ENCODE measurements at regions not wholly inside any gene's neighbourhood (a gene's known extent, or its start where the extent isn't known, plus 50 kb on each side); places are given as distances from the start of the nearest gene placed in this dataset.

- DNase-seq (no peak), ATAC-seq (replicated peaks in 1 of 4) (no peak)
- CTCF ChIA-PET = no interaction called here
- Mint-ChIP-seq H3K27me3 (no peaks in the 10 kb centered on the region), H3K9me3 (peaks cover 0 to 2% (median 0%) of the 10 kb centered on the region in 3 donors), H3K4me1 (no peaks in the 10 kb centered on the region), H3K27ac (no peak overlapping the region), H3K4me3 (no peak overlapping the region), H3K36me3 (no peaks in the 10 kb centered on the region)
- no peak overlapping the region for H3K27ac ChIP-seq (ENCODE audit: low read length)
- H3K9me3 ChIP-seq = no peaks in the 10 kb centered on the region
- WGBS (ENCODE audit: insufficient coverage) = no CpG with 5 or more reads among the region's 1 CpG
- no peaks in the 10 kb centered on the region for H3K36me3 ChIP-seq (ENCODE audit: control insufficient read depth in 2 of 2, extremely low read depth in 1 of 2, insufficient read depth in 1 of 2, low read length in 1 of 2)
- no peaks in the 10 kb centered on the region for H3K4me1 ChIP-seq (ENCODE audit: control insufficient read depth in 1 of 2, extremely low read depth in 1 of 2, insufficient read depth in 2 of 2, low read length in 2 of 2)
- H3K27me3 ChIP-seq (replicated peaks in 1 of 2; ENCODE audit: control insufficient read depth in 2 of 2, extremely low read depth in 1 of 2, insufficient read depth in 2 of 2, low read length in 1 of 2) = no peaks in the 10 kb centered on the region
- H3K4me3 ChIP-seq (ENCODE audit: control insufficient read depth in 1 of 2, extremely low read depth in 1 of 2, low read length in 1 of 2) = no peak overlapping the region
- POLR2A ChIA-PET = no interaction called here
Measured at GRCh38 chr2:193796847-193797246, 1602.1 kb upstream of the TMEFF2 start.

DNA sequence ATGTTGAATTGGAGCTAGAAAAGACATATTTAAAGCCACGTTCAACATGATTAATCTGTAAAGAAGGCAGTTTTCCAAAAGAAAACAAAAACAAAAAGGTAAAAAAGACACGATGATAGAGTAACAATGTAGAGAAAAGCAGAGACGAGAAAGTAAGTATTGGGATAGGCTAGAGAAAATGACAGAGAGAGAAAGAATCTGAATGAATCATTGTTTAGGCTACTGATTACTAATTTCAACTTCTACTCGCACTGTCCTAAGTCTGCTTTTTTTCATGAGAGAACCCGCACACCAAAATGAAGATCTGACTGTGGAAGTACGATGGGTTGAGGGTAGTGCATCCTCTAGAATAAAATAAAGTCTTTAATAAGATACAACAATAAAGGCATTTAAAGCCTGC, 1599.2 kb upstream of the TMEFF2 start:
- no peaks in the 10 kb centered on the region for H3K36me3 Mint-ChIP-seq
- H3K4me3 Mint-ChIP-seq = no peak overlapping the region
- ATAC-seq (replicated peaks in 1 of 4) (no peak), DNase-seq (no peak)
- H3K4me3 ChIP-seq (ENCODE audit: control insufficient read depth in 1 of 2, extremely low read depth in 1 of 2, low read length in 1 of 2) = no peak overlapping the region
- H3K9me3 ChIP-seq = no peaks in the 10 kb centered on the region
- no peaks in the 10 kb centered on the region for H3K36me3 ChIP-seq (ENCODE audit: control insufficient read depth in 2 of 2, extremely low read depth in 1 of 2, insufficient read depth in 1 of 2, low read length in 1 of 2)
- POLR2A ChIA-PET = interaction anchor here (0.6 to 0.7 kb wide), 2 partner anchors 82 to 293 kb away, joined by 4 read pairs; no protein-coding TSS in a partner anchor
- no peaks in the 10 kb centered on the region for H3K27me3 Mint-ChIP-seq
- no peak overlapping the region for H3K27ac ChIP-seq (ENCODE audit: low read length)
- no peaks in the 10 kb centered on the region for H3K27me3 ChIP-seq (replicated peaks in 1 of 2; ENCODE audit: control insufficient read depth in 2 of 2, extremely low read depth in 1 of 2, insufficient read depth in 2 of 2, low read length in 1 of 2)
- no peak overlapping the region for H3K27ac Mint-ChIP-seq
- no peaks in the 10 kb centered on the region for H3K4me1 ChIP-seq (ENCODE audit: control insufficient read depth in 1 of 2, extremely low read depth in 1 of 2, insufficient read depth in 2 of 2, low read length in 2 of 2)
- peaks cover 0 to 2% (median 0%) of the 10 kb centered on the region in 3 donors for H3K9me3 Mint-ChIP-seq
- no peaks in the 10 kb centered on the region for H3K4me1 Mint-ChIP-seq
- 100% methylated on average over 1 of the region's 6 CpGs for WGBS (ENCODE audit: insufficient coverage)
- CTCF ChIA-PET = no interaction called here

GRCh38 chr2:193783681-193784080, 1588.9 kb upstream of the TMEFF2 start:
- ChIA-PET POLR2A (no interaction called here), CTCF (no interaction called here)
- Mint-ChIP-seq H3K4me3 (no peak overlapping the region), H3K36me3 (no peaks in the 10 kb centered on the region), H3K4me1 (no peaks in the 10 kb centered on the region), H3K9me3 (no peaks in the 10 kb centered on the region), H3K27me3 (no peaks in the 10 kb centered on the region), H3K27ac (no peak overlapping the region)
- no peak overlapping the region for H3K4me3 ChIP-seq (ENCODE audit: control insufficient read depth in 1 of 2, extremely low read depth in 1 of 2, low read length in 1 of 2)
- H3K27ac ChIP-seq (ENCODE audit: low read length) = no peak overlapping the region
- ATAC-seq (replicated peaks in 1 of 4) (no peak), DNase-seq (no peak)
- H3K36me3 ChIP-seq (ENCODE audit: control insufficient read depth in 2 of 2, extremely low read depth in 1 of 2, insufficient read depth in 1 of 2, low read length in 1 of 2) = no peaks in the 10 kb centered on the region
- no peaks in the 10 kb centered on the region for H3K4me1 ChIP-seq (ENCODE audit: control insufficient read depth in 1 of 2, extremely low read depth in 1 of 2, insufficient read depth in 2 of 2, low read length in 2 of 2)
- no peaks in the 10 kb centered on the region for H3K27me3 ChIP-seq (replicated peaks in 1 of 2; ENCODE audit: control insufficient read depth in 2 of 2, extremely low read depth in 1 of 2, insufficient read depth in 2 of 2, low read length in 1 of 2)
- no CpG with 5 or more reads among the region's 2 CpGs for WGBS (ENCODE audit: insufficient coverage)
- no peaks in the 10 kb centered on the region for H3K9me3 ChIP-seq

DNA sequence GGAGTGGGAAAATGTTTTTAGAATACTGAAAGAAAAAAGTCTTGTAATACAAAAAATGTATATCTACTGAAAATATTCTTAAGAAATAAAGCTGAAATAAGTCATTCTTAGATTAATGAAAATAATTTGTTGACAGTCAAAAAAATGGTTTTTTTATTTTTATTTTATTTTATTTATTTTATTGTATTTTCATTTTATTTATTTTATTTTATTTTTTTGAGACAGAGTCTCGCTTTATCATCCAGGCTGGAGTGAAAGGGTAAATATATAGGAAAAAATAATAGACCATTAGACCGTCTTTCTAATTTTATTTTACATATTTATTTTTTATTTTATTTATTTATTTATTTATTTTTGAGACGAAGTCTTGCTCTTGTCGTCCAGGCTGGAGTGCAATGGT, 1583.6 kb upstream of the TMEFF2 start:
- H3K36me3 ChIP-seq (ENCODE audit: control insufficient read depth in 2 of 2, extremely low read depth in 1 of 2, insufficient read depth in 1 of 2, low read length in 1 of 2) = no peaks in the 10 kb centered on the region
- no peaks in the 10 kb centered on the region for H3K4me1 Mint-ChIP-seq
- H3K27me3 ChIP-seq (replicated peaks in 1 of 2; ENCODE audit: control insufficient read depth in 2 of 2, extremely low read depth in 1 of 2, insufficient read depth in 2 of 2, low read length in 1 of 2) = no peaks in the 10 kb centered on the region
- H3K4me3 ChIP-seq (ENCODE audit: control insufficient read depth in 1 of 2, extremely low read depth in 1 of 2, low read length in 1 of 2) = no peak overlapping the region
- H3K27ac ChIP-seq (ENCODE audit: low read length) = no peak overlapping the region
- H3K9me3 ChIP-seq = no peaks in the 10 kb centered on the region
- ATAC-seq (replicated peaks in 1 of 4) (no peak), DNase-seq (no peak)
- ChIA-PET POLR2A (no interaction called here), CTCF (no interaction called here)
- H3K36me3 Mint-ChIP-seq = no peaks in the 10 kb centered on the region
- H3K4me3 Mint-ChIP-seq = no peak overlapping the region
- H3K27ac Mint-ChIP-seq = no peak overlapping the region
- no peaks in the 10 kb centered on the region for H3K27me3 Mint-ChIP-seq
- H3K9me3 Mint-ChIP-seq = no peaks in the 10 kb centered on the region
- H3K4me1 ChIP-seq (ENCODE audit: control insufficient read depth in 1 of 2, extremely low read depth in 1 of 2, insufficient read depth in 2 of 2, low read length in 2 of 2) = no peaks in the 10 kb centered on the region
- no CpG with 5 or more reads among the region's 4 CpGs for WGBS (ENCODE audit: insufficient coverage)

DNA sequence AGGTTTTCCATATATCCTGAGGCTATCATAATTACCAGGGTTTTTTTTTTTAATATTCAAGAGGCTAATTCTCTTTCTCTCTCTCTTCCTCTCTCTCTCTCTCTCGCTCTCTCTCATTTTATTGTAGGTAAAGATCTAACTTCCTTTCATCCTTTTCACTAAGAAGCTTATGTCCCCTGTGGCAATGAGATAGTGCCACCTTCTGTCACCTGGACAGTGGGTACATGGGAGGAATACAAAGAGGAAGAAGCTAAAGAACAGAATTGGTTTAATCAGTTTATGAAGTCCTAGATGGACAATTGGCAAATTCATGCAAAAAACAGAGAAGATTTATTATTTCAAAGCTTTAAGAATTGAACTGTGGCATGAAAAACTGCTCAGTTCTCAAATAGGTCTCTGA, 1582.3 kb upstream of the TMEFF2 start:
- H3K4me3 Mint-ChIP-seq = no peak overlapping the region
- CTCF ChIA-PET = no interaction called here
- WGBS (ENCODE audit: insufficient coverage) = no CpG with 5 or more reads among the region's 1 CpG
- no peak overlapping the region for H3K27ac Mint-ChIP-seq
- Histone ChIP-seq H3K27ac (ENCODE audit: low read length) (no peak overlapping the region), H3K36me3 (ENCODE audit: control insufficient read depth in 2 of 2, extremely low read depth in 1 of 2, insufficient read depth in 1 of 2, low read length in 1 of 2) (no peaks in the 10 kb centered on the region), H3K4me3 (ENCODE audit: control insufficient read depth in 1 of 2, extremely low read depth in 1 of 2, low read length in 1 of 2) (no peak overlapping the region), H3K9me3 (no peaks in the 10 kb centered on the region), H3K4me1 (ENCODE audit: control insufficient read depth in 1 of 2, extremely low read depth in 1 of 2, insufficient read depth in 2 of 2, low read length in 2 of 2) (no peaks in the 10 kb centered on the region), H3K27me3 (replicated peaks in 1 of 2; ENCODE audit: control insufficient read depth in 2 of 2, extremely low read depth in 1 of 2, insufficient read depth in 2 of 2, low read length in 1 of 2) (no peaks in the 10 kb centered on the region)
- H3K27me3 Mint-ChIP-seq = no peaks in the 10 kb centered on the region
- no peaks in the 10 kb centered on the region for H3K4me1 Mint-ChIP-seq
- ATAC-seq (replicated peaks in 1 of 4) = no peak
- no peak for DNase-seq
- H3K9me3 Mint-ChIP-seq = no peaks in the 10 kb centered on the region
- no peaks in the 10 kb centered on the region for H3K36me3 Mint-ChIP-seq
- POLR2A ChIA-PET = no interaction called here

- H3K4me3 ChIP-seq (ENCODE audit: control insufficient read depth in 1 of 2, extremely low read depth in 1 of 2, low read length in 1 of 2) = no peak overlapping the region
- H3K9me3 ChIP-seq = no peaks in the 10 kb centered on the region
- H3K4me1 ChIP-seq (ENCODE audit: control insufficient read depth in 1 of 2, extremely low read depth in 1 of 2, insufficient read depth in 2 of 2, low read length in 2 of 2) = no peaks in the 10 kb centered on the region
- ATAC-seq (replicated peaks in 1 of 4) (no peak), DNase-seq (no peak)
- H3K4me3 Mint-ChIP-seq = no peak overlapping the region
- WGBS (ENCODE audit: insufficient coverage) = no CpG with 5 or more reads among the region's 2 CpGs
- no peaks in the 10 kb centered on the region for H3K4me1 Mint-ChIP-seq
- ChIA-PET POLR2A (no interaction called here), CTCF (no interaction called here)
- H3K27me3 Mint-ChIP-seq = no peaks in the 10 kb centered on the region
- H3K36me3 Mint-ChIP-seq = no peaks in the 10 kb centered on the region
- no peaks in the 10 kb centered on the region for H3K27me3 ChIP-seq (replicated peaks in 1 of 2; ENCODE audit: control insufficient read depth in 2 of 2, extremely low read depth in 1 of 2, insufficient read depth in 2 of 2, low read length in 1 of 2)
- H3K36me3 ChIP-seq (ENCODE audit: control insufficient read depth in 2 of 2, extremely low read depth in 1 of 2, insufficient read depth in 1 of 2, low read length in 1 of 2) = no peaks in the 10 kb centered on the region
- no peak overlapping the region for H3K27ac ChIP-seq (ENCODE audit: low read length)
- no peaks in the 10 kb centered on the region for H3K9me3 Mint-ChIP-seq
- H3K27ac Mint-ChIP-seq = no peak overlapping the region
Measured at GRCh38 chr2:193774166-193774565, 1579.4 kb upstream of the TMEFF2 start.

DNA sequence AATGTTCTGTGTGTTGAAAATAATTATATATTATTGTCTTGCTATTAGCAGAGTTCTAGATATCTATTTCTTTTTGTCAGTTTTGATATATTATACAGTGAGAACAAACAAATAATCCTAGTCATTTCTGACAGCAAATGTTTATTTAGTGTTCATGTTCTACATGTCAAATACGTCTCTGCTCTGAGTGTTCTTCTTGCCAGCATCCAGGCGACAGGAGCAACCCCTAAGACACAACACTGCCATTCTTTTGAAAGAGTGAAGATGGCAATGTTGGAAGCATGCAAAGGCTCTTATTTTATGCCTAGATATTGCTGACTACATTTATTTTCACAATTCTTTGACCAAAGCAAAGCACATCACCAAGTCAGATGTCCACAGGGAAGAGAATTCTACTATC, 1556.6 kb upstream of the TMEFF2 start:
- Mint-ChIP-seq H3K27ac (no peak overlapping the region), H3K27me3 (no peaks in the 10 kb centered on the region), H3K4me3 (no peak overlapping the region), H3K36me3 (no peaks in the 10 kb centered on the region), H3K4me1 (no peaks in the 10 kb centered on the region), H3K9me3 (peaks cover 0 to 4% (median 3%) of the 10 kb centered on the region in 3 donors)
- DNase-seq (no peak), ATAC-seq (replicated peaks in 1 of 4) (no peak)
- Histone ChIP-seq H3K27me3 (replicated peaks in 1 of 2; ENCODE audit: control insufficient read depth in 2 of 2, extremely low read depth in 1 of 2, insufficient read depth in 2 of 2, low read length in 1 of 2) (no peaks in the 10 kb centered on the region), H3K9me3 (no peaks in the 10 kb centered on the region), H3K36me3 (ENCODE audit: control insufficient read depth in 2 of 2, extremely low read depth in 1 of 2, insufficient read depth in 1 of 2, low read length in 1 of 2) (no peaks in the 10 kb centered on the region), H3K4me3 (ENCODE audit: control insufficient read depth in 1 of 2, extremely low read depth in 1 of 2, low read length in 1 of 2) (no peak overlapping the region), H3K27ac (ENCODE audit: low read length) (no peak overlapping the region), H3K4me1 (ENCODE audit: control insufficient read depth in 1 of 2, extremely low read depth in 1 of 2, insufficient read depth in 2 of 2, low read length in 2 of 2) (no peaks in the 10 kb centered on the region)
- CTCF ChIA-PET = no interaction called here
- no CpG with 5 or more reads among the region's 2 CpGs for WGBS (ENCODE audit: insufficient coverage)
- POLR2A ChIA-PET = no interaction called here

All from T-cell (primary cell).